GM12878 (cell line): ENCODE measurements at regions not wholly inside any gene's neighbourhood (a gene's known extent, or its start where the extent isn't known, plus 50 kb on each side); places are given as distances from the start of the nearest gene placed in this dataset.

Experiments used
- CTCF ChIP-seq, 3 experiments: IDR thresholded peaks in 2 of 3; conservative IDR thresholded peaks in 1 of 3; 2 replicates each; pipeline ENCODE4 v1.5.1; 2011; ENCODE audit warnings: low read depth in 3 of 3, low read length in 3 of 3, mild to moderate bottlenecking in 3 of 3, control low read depth in 2 of 3, moderate library complexity in 2 of 3, inconsistent platforms in 1 of 3, mixed read lengths in 1 of 3; ENCODE audit not compliant: control insufficient read depth in 2 of 3, insufficient read depth in 1 of 3; ENCODE audit errors: extremely low read depth in 1 of 3
- MAX ChIP-seq: IDR thresholded peaks from 2 replicates; pipeline ENCODE4 v1.6.1; 2012; ENCODE audit warnings: low read depth, low read length, improper control_type of control experiment
- NFYB ChIP-seq: IDR thresholded peaks from 2 replicates; pipeline ENCODE4 v1.6.1; 2011; ENCODE audit warnings: low read depth, mild to moderate bottlenecking, low read length, improper control_type of control experiment, moderate library complexity; ENCODE audit not compliant: insufficient read depth
- POLR2AphosphoS5 ChIP-seq: IDR thresholded peaks from 2 replicates; pipeline ENCODE4 v1.6.1; 2011; ENCODE audit warnings: mild to moderate bottlenecking, low read length, inconsistent platforms
- SREBF2 ChIP-seq: IDR thresholded peaks from 2 replicates; pipeline ENCODE4 v1.6.1; 2012; ENCODE audit warnings: mild to moderate bottlenecking, low read length
- TAF1 ChIP-seq: IDR thresholded peaks from 2 replicates; pipeline ENCODE4 v1.6.1; 2011; ENCODE audit warnings: mild to moderate bottlenecking, low read depth, low read length, borderline replicate concordance

- TF ChIP-seq TAF1, result no peak
- TF ChIP-seq NFYB, result no peak
- no peak for TF ChIP-seq CTCF (IDR thresholded peaks at IDR 0.05 in 2 of 3, conservative IDR thresholded peaks at IDR 0.05 in 1 of 3; ENCODE audit: control insufficient read depth in 2 of 3, extremely low read depth in 1 of 3, insufficient read depth in 1 of 3, low read depth in 3 of 3, low read length in 3 of 3)
- no peak for TF ChIP-seq MAX
- no peak for TF ChIP-seq POLR2AphosphoS5
- no peak for TF ChIP-seq SREBF2
These were observed 523.2 kb upstream of the SORCS1 start for GRCh38 chr10:107687701-107688100.
